Ascending aorta (tissue), 2 donors: ENCODE measurements at regions not wholly inside any gene's neighbourhood (a gene's known extent, or its start where the extent isn't known, plus 50 kb on each side); places are given as distances from the start of the nearest gene placed in this dataset.

Source experiments
- DNase-seq, 2 donors: peaks; one replicate each; pipeline ENCODE4 v3.0.0-alpha.2; 2019; ENCODE audit warnings: low spot score in 2 of 2
- H3K27ac ChIP-seq, 2 donors: fragments of 200-600 bp; sonication (generic); one replicate each; pipeline ENCODE4 v1.5.1; 2016 to 2017; ENCODE audit warnings: mild to moderate bottlenecking in 1 of 2
- H3K27me3 ChIP-seq: fragments of 200-600 bp; sonication (generic); one replicate; pipeline ENCODE4 v1.5.1; 2017
- H3K36me3 ChIP-seq, 2 donors: fragments of 200-600 bp; sonication (generic); one replicate each; pipeline ENCODE4 v1.5.1; 2016
- H3K4me1 ChIP-seq, 2 donors: fragments of 200-600 bp; sonication (generic); one replicate each; pipeline ENCODE4 v1.5.1; 2016 to 2017; ENCODE audit warnings: mild to moderate bottlenecking in 1 of 2
- H3K4me3 ChIP-seq, 2 donors: fragments of 200-600 bp; sonication (generic); one replicate each; pipeline ENCODE4 v1.5.1; 2016 to 2017; ENCODE audit warnings: mild to moderate bottlenecking in 1 of 2
- H3K9me3 ChIP-seq, 2 donors: fragments of 200-600 bp; sonication (generic); one replicate each; pipeline ENCODE4 v1.5.1; 2016
- intact Hi-C: fragments of 100-400 bp; cut with DNase I; formaldehyde crosslinking; loops from one replicate; pipeline ENCODE4 v1.15.1; 2023
- TF ChIP-seq, protein P1 (sequence below), 3 experiments: fragments of 200-600 bp in 2 of 3; fragments of 450-650 bp in 1 of 3; sonication (generic) in 2 of 3; IDR thresholded peaks; one replicate each; pipeline ENCODE4 v1.5.1; 2016 to 2019; ENCODE audit warnings: antibody characterized with exemption in 3 of 3, mild to moderate bottlenecking in 1 of 3, moderate library complexity in 1 of 3

DNA sequence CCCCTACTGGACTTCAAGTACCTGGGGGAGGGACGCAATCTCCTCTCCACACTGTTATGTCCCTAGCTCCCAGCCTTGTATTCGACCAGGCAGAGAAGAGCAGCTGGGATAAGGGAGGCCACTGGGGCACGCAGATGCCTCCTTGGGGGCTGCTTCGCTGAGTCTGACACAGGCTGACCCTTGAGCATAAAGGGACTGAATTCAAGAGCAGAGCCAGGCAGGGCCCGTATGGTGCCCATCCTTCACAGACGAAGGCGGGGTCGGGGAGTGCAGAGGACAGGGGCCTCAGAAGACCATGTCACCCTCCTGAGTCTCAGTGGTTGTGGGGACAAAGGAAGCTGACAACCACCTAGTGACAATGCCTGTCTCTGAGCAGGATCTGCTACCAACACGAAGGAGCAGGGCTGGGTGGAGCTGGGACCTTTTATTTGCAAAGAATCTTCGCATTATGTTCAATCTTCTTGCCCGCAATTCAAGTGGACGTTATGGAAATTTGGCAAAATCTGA lies 124.6 kb downstream of the TUBA3C start:
- DNase-seq: no peak
- intact Hi-C loops: no loop called here
- Histone ChIP-seq H3K9me3 (no peaks in the 10 kb centered on the region), H3K4me3 (no peak overlapping the region), H3K27me3 (no peaks in the 10 kb centered on the region), H3K4me1 (no peaks in the 10 kb centered on the region), H3K36me3 (no peaks in the 10 kb centered on the region), H3K27ac (no peak overlapping the region)
- TF ChIP-seq, protein P1, sequence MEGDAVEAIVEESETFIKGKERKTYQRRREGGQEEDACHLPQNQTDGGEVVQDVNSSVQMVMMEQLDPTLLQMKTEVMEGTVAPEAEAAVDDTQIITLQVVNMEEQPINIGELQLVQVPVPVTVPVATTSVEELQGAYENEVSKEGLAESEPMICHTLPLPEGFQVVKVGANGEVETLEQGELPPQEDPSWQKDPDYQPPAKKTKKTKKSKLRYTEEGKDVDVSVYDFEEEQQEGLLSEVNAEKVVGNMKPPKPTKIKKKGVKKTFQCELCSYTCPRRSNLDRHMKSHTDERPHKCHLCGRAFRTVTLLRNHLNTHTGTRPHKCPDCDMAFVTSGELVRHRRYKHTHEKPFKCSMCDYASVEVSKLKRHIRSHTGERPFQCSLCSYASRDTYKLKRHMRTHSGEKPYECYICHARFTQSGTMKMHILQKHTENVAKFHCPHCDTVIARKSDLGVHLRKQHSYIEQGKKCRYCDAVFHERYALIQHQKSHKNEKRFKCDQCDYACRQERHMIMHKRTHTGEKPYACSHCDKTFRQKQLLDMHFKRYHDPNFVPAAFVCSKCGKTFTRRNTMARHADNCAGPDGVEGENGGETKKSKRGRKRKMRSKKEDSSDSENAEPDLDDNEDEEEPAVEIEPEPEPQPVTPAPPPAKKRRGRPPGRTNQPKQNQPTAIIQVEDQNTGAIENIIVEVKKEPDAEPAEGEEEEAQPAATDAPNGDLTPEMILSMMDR (IDR thresholded peaks at IDR 0.05): no peak

GRCh38 chr13:19056355-19056880 lies 125.2 kb downstream of the TUBA3C start:
- Histone ChIP-seq H3K4me3 (no peak overlapping the region), H3K4me1 (no peaks in the 10 kb centered on the region), H3K27ac (no peak overlapping the region), H3K9me3 (no peaks in the 10 kb centered on the region), H3K27me3 (no peaks in the 10 kb centered on the region), H3K36me3 (no peaks in the 10 kb centered on the region)
- intact Hi-C loops: no loop called here
- TF ChIP-seq, protein P1 (IDR thresholded peaks at IDR 0.05): no peak
- DNase-seq: no peak

DNA sequence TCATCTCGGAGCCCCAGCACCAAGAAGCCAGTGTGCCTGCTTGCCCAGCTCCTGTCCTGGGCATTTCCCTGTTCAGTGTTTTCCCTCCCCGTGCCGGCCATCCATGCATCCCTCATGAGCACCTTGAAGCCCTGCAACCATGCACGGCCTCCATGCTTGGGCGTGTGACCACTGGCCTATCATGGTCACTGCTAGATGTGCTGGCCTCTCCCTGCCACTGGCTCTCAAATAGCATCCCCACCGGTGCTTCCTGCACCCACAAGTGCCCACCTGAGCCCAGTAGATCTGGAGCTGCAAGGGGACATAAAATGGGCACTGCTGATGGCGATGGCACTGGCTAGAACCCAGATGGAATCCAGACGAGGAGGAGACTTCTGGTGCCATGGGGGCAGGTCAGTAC lies 126.0 kb downstream of the TUBA3C start:
- Histone ChIP-seq H3K4me3 (no peak overlapping the region), H3K27ac (no peak overlapping the region), H3K9me3 (no peaks in the 10 kb centered on the region), H3K36me3 (no peaks in the 10 kb centered on the region), H3K4me1 (no peaks in the 10 kb centered on the region), H3K27me3 (no peaks in the 10 kb centered on the region)
- intact Hi-C loops: no loop called here
- no peak for DNase-seq
- TF ChIP-seq, protein P1 (IDR thresholded peaks at IDR 0.05): no peak

- Histone ChIP-seq H3K4me3 (no peak overlapping the region), H3K4me1 (no peaks in the 10 kb centered on the region), H3K36me3 (no peaks in the 10 kb centered on the region), H3K27ac (no peak overlapping the region), H3K27me3 (no peaks in the 10 kb centered on the region), H3K9me3 (no peaks in the 10 kb centered on the region)
- intact Hi-C loops: no loop called here
- no peak for DNase-seq
- TF ChIP-seq, protein P1 (IDR thresholded peaks at IDR 0.05): no peak
Observed at GRCh38 chr13:19053561-19053960, 128.1 kb downstream of the TUBA3C start.

DNA sequence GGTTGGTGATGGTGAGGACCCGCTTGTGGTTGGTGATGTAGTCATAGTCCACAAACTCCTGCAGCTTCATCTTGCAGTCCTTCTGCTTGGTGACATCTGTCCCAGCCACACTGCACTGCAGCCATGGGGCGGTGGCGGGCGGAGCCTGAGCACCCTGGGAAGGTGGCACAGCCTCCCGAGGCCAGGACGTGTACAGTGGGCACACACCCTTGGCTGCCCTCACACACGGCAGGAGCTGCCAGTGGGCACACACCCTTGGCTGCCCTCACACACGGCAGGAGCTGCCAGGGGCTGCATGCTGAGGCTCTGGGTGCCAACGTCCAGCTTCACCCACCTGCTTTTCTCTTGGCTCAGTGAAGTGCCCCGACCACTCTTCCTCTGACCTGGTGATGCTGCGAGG lies 128.7 kb downstream of the TUBA3C start:
- H3K27me3 ChIP-seq: no peaks in the 10 kb centered on the region
- TF ChIP-seq, protein P1 (IDR thresholded peaks at IDR 0.05): no peak
- no peak overlapping the region for H3K27ac ChIP-seq
- H3K4me1 ChIP-seq: no peaks in the 10 kb centered on the region
- intact Hi-C loops: no loop called here
- no peaks in the 10 kb centered on the region for H3K36me3 ChIP-seq
- no peak overlapping the region for H3K4me3 ChIP-seq
- no peak for DNase-seq
- no peaks in the 10 kb centered on the region for H3K9me3 ChIP-seq

GRCh38 chr13:19052180-19052579 lies 129.4 kb downstream of the TUBA3C start:
- no peak for DNase-seq
- no peaks in the 10 kb centered on the region for H3K36me3 ChIP-seq
- H3K4me1 ChIP-seq: no peaks in the 10 kb centered on the region
- no peak overlapping the region for H3K27ac ChIP-seq
- no peaks in the 10 kb centered on the region for H3K27me3 ChIP-seq
- TF ChIP-seq, protein P1 (IDR thresholded peaks at IDR 0.05): no peak
- intact Hi-C loops: no loop called here
- H3K4me3 ChIP-seq: no peak overlapping the region
- no peaks in the 10 kb centered on the region for H3K9me3 ChIP-seq
